Hepatocyte (in vitro differentiated cells): ENCODE measurements at regions not wholly inside any gene's neighbourhood (a gene's known extent, or its start where the extent isn't known, plus 50 kb on each side); places are given as distances from the start of the nearest gene placed in this dataset.

ENCODE experiments used
- DNase-seq: peaks from one replicate; pipeline ENCODE4 v3.0.0-alpha.2; 2016; ENCODE audit warnings: low spot score
- H2AFZ ChIP-seq: fragments of 200-600 bp; sonication (generic); 2 replicates; pipeline ENCODE4 v1.6.0; 2016; ENCODE audit warnings: antibody characterized with exemption, mild to moderate bottlenecking
- H3K27ac ChIP-seq: fragments of 200-600 bp; sonication (generic); 2 replicates; pipeline ENCODE4 v1.5.1; 2016; ENCODE audit warnings: mild to moderate bottlenecking
- H3K27me3 ChIP-seq: fragments of 200-600 bp; sonication (generic); 2 replicates; pipeline ENCODE4 v1.6.1; 2016
- H3K36me3 ChIP-seq: fragments of 200-600 bp; sonication (generic); replicated peaks from 2 replicates; pipeline ENCODE4 v1.5.1; 2016; ENCODE audit warnings: low read depth; ENCODE audit not compliant: insufficient read depth
- H3K4me1 ChIP-seq: fragments of 200-600 bp; sonication (generic); 2 replicates; pipeline ENCODE4 v1.5.1; 2016; ENCODE audit warnings: mild to moderate bottlenecking, moderate library complexity; ENCODE audit not compliant: insufficient read depth
- H3K4me2 ChIP-seq: fragments of 200-600 bp; sonication (generic); 2 replicates; pipeline ENCODE4 v1.6.0; 2016
- H3K4me3 ChIP-seq: fragments of 200-600 bp; sonication (generic); 2 replicates; pipeline ENCODE4 v1.5.1; 2016; ENCODE audit warnings: mild to moderate bottlenecking
- H3K79me2 ChIP-seq: fragments of 200-600 bp; sonication (generic); 2 replicates; pipeline ENCODE4 v1.6.0; 2017; ENCODE audit warnings: mild to moderate bottlenecking
- H3K9me2 ChIP-seq: fragments of 200-600 bp; sonication (generic); replicated peaks from 2 replicates; pipeline ENCODE4 v1.6.0; 2017; ENCODE audit warnings: mild to moderate bottlenecking; ENCODE audit not compliant: insufficient read depth
- H3K9me3 ChIP-seq: fragments of 200-600 bp; sonication (generic); 2 replicates; pipeline ENCODE4 v1.5.1; 2016; ENCODE audit warnings: low read depth, mild to moderate bottlenecking
- H4K20me1 ChIP-seq: fragments of 200-600 bp; sonication (generic); 2 replicates; pipeline ENCODE4 v1.6.0; 2016; ENCODE audit warnings: mild to moderate bottlenecking; ENCODE audit not compliant: insufficient read depth, poor library complexity, severe bottlenecking
- CTCF ChIP-seq: fragments of 200-600 bp; sonication (generic); IDR thresholded peaks from 2 replicates; pipeline ENCODE4 v1.5.1; 2016; ENCODE audit warnings: antibody characterized with exemption, mild to moderate bottlenecking; ENCODE audit not compliant: poor library complexity
- EZH2 ChIP-seq: fragments of 200-600 bp; sonication (generic); IDR thresholded peaks from 2 replicates; pipeline ENCODE4 v1.6.1; 2016; ENCODE audit warnings: antibody characterized with exemption, mild to moderate bottlenecking, borderline replicate concordance
- EZH2phosphoT487 ChIP-seq: fragments of 200-600 bp; sonication (generic); IDR thresholded peaks from one replicate; pipeline ENCODE4 v1.6.1; 2018; ENCODE audit warnings: antibody characterized with exemption, mild to moderate bottlenecking, low read depth, moderate library complexity; ENCODE audit not compliant: unreplicated experiment, severe bottlenecking
- WGBS: methylation state at CpG from one replicate; pipeline ENCODE4 v1.1.6; 2016; ENCODE audit warnings: low lambda C conversion rate; ENCODE audit errors: missing lambda C conversion rate; 5-methylcytosine and 5-hydroxymethylcytosine counted together

DNA sequence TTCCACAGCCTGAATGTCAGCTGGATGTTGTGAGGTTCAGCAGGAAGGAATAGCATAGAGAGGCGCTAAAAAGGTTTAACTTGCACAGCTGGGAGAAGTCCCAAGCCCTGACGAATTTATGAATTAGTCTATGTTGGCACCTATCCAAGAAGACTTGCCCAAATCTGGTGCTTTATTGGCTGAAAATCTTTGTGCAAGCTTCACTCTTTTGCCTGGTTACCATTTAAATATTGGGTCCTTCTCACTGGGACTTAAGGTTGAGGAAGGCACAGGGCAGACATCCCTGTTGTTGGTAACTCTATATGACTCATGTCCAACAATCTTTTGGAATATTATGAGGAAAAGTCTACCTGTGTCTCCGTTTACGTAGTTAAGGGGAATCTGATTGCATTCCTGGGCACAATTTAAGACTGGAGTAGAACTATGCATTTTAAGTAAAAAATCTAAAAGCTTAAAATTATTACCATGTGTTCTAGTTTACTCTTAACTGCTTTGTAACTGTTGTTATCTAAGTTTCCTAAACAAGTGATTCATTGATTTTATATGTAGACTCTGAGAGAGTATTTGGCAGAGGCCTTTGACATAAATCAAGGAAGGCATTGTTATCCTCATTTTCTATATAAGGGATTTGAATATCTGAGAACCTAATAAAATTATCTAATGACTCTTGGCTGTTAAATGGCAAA, 181.7 kb upstream of the DPYD start:
- Histone ChIP-seq H3K36me3 (no peaks in the 10 kb centered on the region), H3K9me3 (no peaks in the 10 kb centered on the region), H3K27me3 (no peaks in the 10 kb centered on the region), H4K20me1 (no peaks in the 10 kb centered on the region), H3K27ac (no peak overlapping the region), H3K9me2 (no peaks in the 10 kb centered on the region), H3K4me1 (no peaks in the 10 kb centered on the region), H2AFZ (no peak overlapping the region), H3K4me3 (no peak overlapping the region), H3K4me2 (no peak overlapping the region), H3K79me2 (no peaks in the 10 kb centered on the region)
- peak; percentile 6 for DNase-seq
- 74% methylated on average over 4 of the region's 4 CpGs for WGBS
- no peak for TF ChIP-seq CTCF
- no peak for TF ChIP-seq EZH2phosphoT487
- no peak for TF ChIP-seq EZH2

DNA sequence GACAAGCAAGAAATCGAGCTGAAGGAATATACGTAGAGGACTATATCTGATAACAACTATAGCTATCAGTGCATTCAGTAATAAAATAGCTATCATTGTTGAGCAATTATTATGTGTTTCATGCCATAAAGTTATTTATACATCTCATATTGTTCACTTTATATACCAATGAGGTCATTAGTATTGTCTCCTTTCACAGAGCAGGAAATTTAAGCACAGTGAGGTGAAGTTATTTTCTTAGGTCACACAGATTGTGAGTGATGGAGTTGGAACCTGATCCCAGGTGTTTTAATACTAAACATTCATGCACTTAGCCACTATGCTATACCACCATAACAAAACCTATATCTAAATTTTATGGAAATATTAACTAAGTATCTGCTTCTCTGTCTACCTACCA, 180.5 kb upstream of the DPYD start:
- no peaks in the 10 kb centered on the region for H4K20me1 ChIP-seq
- no peaks in the 10 kb centered on the region for H3K9me3 ChIP-seq
- no peaks in the 10 kb centered on the region for H3K36me3 ChIP-seq
- no peak for DNase-seq
- no peaks in the 10 kb centered on the region for H3K9me2 ChIP-seq
- H2AFZ ChIP-seq = no peak overlapping the region
- H3K27me3 ChIP-seq = no peaks in the 10 kb centered on the region
- no peaks in the 10 kb centered on the region for H3K79me2 ChIP-seq
- whole genome bisulfite sequencing = 89% methylated on average over 2 of the region's 2 CpGs
- no peak overlapping the region for H3K4me2 ChIP-seq
- no peak overlapping the region for H3K27ac ChIP-seq
- no peaks in the 10 kb centered on the region for H3K4me1 ChIP-seq
- no peak overlapping the region for H3K4me3 ChIP-seq
- no peak for TF ChIP-seq EZH2
- TF ChIP-seq EZH2phosphoT487 = no peak
- no peak for TF ChIP-seq CTCF

DNA sequence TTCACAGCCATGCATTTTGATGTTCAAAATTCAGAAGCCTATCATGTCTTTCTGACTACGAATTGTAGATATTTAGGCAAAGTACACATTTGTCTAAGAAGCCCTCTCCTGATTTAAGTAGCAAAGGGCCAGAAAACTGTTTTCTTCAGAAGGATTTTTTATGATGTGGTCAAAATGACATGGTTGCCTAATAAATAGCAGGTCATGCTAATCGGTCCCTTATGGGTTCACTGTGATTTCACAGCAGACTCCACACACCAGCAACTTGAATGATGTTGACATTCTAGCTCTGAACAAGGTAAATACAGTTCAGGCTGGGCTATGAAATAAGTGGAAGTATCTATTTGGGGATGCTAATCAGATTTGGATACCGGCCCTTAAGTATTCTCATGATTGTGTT, 178.7 kb upstream of the DPYD start:
- H3K36me3 ChIP-seq = no peaks in the 10 kb centered on the region
- WGBS = 74% methylated on average over 3 of the region's 3 CpGs

More for the DNA sequence above, 178.7 kb upstream of the DPYD start:
- H3K9me2 ChIP-seq = no peaks in the 10 kb centered on the region
- H3K4me2 ChIP-seq = no peak overlapping the region
- no peak overlapping the region for H3K4me3 ChIP-seq
- H3K79me2 ChIP-seq = no peaks in the 10 kb centered on the region
- H3K4me1 ChIP-seq = no peaks in the 10 kb centered on the region
- H2AFZ ChIP-seq = no peak overlapping the region
- H3K27ac ChIP-seq = no peak overlapping the region
- DNase-seq = no peak
- no peaks in the 10 kb centered on the region for H4K20me1 ChIP-seq
- H3K27me3 ChIP-seq = no peaks in the 10 kb centered on the region
- H3K9me3 ChIP-seq = no peaks in the 10 kb centered on the region
- TF ChIP-seq EZH2phosphoT487 (no peak), EZH2 (no peak), CTCF (no peak)
